HUES6 (cell line): ENCODE measurements at regions not wholly inside any gene's neighbourhood (a gene's known extent, or its start where the extent isn't known, plus 50 kb on each side); places are given as distances from the start of the nearest gene placed in this dataset.

Experiments
- H3K27ac ChIP-seq: 2 replicates; pipeline ENCODE4 v1.7.0; 2013; ENCODE audit warnings: low read depth, mild to moderate bottlenecking, low read length, inconsistent platforms
- H3K27me3 ChIP-seq: 2 replicates; pipeline ENCODE4 v1.6.1; 2013; ENCODE audit warnings: low read length; ENCODE audit not compliant: control insufficient read depth, insufficient read depth
- H3K36me3 ChIP-seq: 2 replicates; pipeline ENCODE4 v1.6.1; 2013; ENCODE audit warnings: low read length; ENCODE audit not compliant: control insufficient read depth, insufficient read depth
- H3K4me1 ChIP-seq: 2 replicates; pipeline ENCODE4 v1.6.1; 2013; ENCODE audit warnings: low read length; ENCODE audit not compliant: control insufficient read depth, insufficient read depth
- H3K4me3 ChIP-seq: 2 replicates; pipeline ENCODE4 v1.5.1; 2013; ENCODE audit warnings: low read depth, low read length
- H3K9ac ChIP-seq: one replicate; pipeline ENCODE4 v1.6.1; 2013; ENCODE audit warnings: mild to moderate bottlenecking, low read length
- H3K9me3 ChIP-seq: 2 replicates; pipeline ENCODE4 v1.6.1; 2013; ENCODE audit warnings: low read depth, low read length; ENCODE audit not compliant: control insufficient read depth, insufficient read depth

DNA sequence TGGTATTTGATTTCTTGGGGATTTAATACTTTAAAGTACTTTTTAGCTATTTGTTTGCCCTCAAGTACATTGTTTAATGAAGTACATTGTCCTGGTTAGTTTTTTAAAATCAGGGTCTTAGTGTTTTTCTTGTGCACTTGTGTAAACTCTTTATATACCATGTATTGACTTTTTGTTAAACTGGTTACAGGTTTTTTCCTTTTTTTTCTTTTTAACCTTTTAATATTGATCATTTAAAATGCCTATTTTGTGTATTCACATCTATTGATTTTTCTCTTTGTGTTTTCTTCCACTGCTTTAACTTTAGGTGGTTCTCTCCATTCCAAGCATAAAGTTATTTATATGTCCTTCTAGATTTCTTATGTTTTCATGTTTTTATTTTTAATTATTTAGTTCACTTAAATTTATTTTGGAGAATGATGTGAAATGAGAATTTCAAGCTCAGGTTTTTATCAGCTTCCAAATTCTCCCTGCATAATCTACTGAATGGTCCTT, 84.5 kb upstream of the MYCN start:
- H3K9ac ChIP-seq = no peak overlapping the region
- no peak overlapping the region for H3K4me3 ChIP-seq
- no peaks in the 10 kb centered on the region for H3K4me1 ChIP-seq
- no peaks in the 10 kb centered on the region for H3K9me3 ChIP-seq
- H3K27me3 ChIP-seq = no peaks in the 10 kb centered on the region
- no peaks in the 10 kb centered on the region for H3K36me3 ChIP-seq
- no peak overlapping the region for H3K27ac ChIP-seq

DNA sequence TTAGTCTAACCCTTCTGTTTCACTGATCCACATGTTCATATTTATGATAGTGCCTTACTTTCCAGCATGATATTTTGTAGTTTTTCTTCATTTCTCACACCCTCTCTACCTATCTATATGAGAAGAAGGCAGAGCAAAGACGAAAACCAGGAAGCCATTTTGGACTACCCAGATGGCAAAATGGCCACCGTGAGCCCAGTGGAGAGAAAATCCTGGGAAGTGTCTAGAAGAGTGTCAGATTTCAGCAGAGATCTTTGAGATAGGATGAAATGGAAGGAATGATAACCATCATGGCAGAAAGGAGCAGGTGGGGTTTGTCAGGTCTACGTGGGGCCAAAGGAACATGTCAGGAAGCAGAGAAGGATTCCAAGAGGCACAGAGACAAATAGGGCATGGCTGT, 84.0 kb upstream of the MYCN start:
- Histone ChIP-seq H3K27ac (no peak overlapping the region), H3K9ac (no peak overlapping the region), H3K27me3 (no peaks in the 10 kb centered on the region), H3K36me3 (no peaks in the 10 kb centered on the region), H3K4me3 (no peak overlapping the region), H3K4me1 (no peaks in the 10 kb centered on the region), H3K9me3 (no peaks in the 10 kb centered on the region)

DNA sequence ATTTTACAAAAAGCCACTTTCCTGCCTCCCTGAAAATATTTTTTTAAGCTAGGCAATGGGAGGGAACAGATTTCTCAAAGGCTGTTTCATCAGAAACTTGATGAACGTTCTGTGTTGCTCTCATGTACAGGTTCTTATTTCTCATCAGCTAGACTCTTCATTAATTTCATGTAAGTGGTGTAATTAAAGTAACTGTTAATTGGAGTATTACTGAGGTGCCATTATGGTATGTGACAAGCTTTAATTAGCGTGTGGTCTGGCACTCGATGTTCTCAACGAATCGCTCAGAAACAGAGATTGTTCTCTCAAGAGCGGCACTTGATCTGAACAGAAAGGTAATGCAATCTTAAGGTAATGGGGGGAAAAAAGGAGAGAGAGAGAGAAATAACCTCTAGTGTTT, 81.9 kb upstream of the MYCN start:
- Histone ChIP-seq H3K4me1 (no peaks in the 10 kb centered on the region), H3K9ac (no peak overlapping the region), H3K27me3 (no peaks in the 10 kb centered on the region), H3K27ac (no peak overlapping the region), H3K9me3 (no peaks in the 10 kb centered on the region), H3K36me3 (no peaks in the 10 kb centered on the region), H3K4me3 (no peak overlapping the region)

DNA sequence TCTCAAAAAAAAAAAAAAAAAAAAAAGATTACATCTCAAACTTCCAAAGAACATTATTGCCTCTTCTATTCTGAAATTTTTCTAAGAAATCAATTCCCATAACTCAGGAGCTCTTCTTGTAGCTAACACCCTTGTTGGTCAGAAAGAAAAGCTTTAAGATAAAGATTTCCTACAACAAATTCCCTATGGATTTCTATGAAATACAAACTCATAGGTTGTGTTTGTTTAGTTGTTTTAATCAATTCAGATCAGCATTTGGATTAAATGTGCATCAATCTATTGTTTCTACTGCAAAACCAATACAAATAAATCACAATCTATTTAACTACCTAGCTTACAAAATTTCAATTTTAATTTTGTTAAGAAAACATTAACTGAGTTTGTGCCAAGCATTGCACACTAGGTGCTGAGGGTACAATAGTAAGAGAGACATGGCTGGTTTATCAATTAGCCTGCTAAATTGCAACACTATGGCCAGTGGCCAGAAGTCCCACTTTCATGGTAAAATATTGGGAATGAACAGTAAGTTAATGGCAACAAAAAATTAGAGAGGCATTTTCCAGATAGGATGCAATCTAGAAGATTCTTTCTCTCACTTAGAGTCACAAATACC, 80.2 kb upstream of the MYCN start:
- Histone ChIP-seq H3K4me1 (no peaks in the 10 kb centered on the region), H3K27me3 (no peaks in the 10 kb centered on the region), H3K27ac (no peak overlapping the region), H3K9me3 (no peaks in the 10 kb centered on the region), H3K4me3 (no peak overlapping the region), H3K36me3 (no peaks in the 10 kb centered on the region), H3K9ac (no peak overlapping the region)

DNA sequence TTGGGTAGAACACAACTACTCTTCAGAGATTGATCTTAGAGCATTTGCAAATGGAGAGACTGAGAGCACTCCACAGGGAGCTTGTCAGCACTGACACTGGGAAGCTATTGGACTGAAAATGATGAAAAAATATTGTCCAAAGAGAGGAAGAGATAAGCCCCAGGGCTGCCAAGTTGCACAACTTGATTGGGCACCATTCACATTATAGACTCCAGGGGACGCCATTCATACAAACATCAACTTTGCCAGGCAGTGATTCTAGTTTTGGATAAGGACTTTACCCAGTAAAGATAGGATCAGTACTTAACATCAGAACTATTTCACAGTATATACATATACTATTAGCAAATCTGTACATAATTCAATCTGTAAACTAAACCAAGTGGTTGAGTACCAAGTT, 79.6 kb upstream of the MYCN start:
- Histone ChIP-seq H3K27me3 (no peaks in the 10 kb centered on the region), H3K9me3 (no peaks in the 10 kb centered on the region), H3K9ac (no peak overlapping the region), H3K4me3 (no peak overlapping the region), H3K36me3 (no peaks in the 10 kb centered on the region), H3K4me1 (no peaks in the 10 kb centered on the region), H3K27ac (no peak overlapping the region)

DNA sequence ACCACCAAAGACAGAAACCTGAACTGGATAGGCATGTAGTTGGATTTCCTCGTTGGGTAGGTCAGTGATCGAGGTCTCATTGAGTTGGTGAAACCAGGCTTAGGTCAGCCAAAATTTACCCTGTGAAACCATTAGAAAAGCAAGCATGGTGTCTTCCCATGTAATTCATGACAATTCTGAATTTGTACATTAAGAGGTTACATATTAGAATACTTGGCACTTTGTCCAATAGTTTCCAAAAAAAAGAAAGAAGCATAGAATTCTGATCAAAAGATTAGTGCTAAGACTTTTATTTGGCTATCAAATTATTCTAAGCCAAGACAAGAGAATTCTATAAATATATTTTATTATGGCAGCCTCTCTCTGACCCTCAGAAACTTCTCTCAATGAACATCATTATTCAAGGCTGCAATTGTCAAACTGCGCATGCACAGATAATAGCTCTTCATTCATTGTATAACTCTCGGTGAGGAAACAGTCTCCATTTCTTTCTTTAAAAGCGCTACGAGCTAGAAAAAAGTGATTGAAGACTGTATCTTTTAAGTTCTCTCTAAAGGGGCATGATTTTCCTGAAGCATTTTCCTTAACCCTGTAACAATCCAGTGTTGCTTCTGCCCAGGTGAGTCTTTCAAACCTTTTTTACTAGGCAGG, 79.1 kb upstream of the MYCN start:
- Histone ChIP-seq H3K9me3 (no peaks in the 10 kb centered on the region), H3K27me3 (no peaks in the 10 kb centered on the region), H3K4me1 (no peaks in the 10 kb centered on the region), H3K27ac (no peak overlapping the region), H3K9ac (no peak overlapping the region), H3K4me3 (no peak overlapping the region), H3K36me3 (no peaks in the 10 kb centered on the region)

DNA sequence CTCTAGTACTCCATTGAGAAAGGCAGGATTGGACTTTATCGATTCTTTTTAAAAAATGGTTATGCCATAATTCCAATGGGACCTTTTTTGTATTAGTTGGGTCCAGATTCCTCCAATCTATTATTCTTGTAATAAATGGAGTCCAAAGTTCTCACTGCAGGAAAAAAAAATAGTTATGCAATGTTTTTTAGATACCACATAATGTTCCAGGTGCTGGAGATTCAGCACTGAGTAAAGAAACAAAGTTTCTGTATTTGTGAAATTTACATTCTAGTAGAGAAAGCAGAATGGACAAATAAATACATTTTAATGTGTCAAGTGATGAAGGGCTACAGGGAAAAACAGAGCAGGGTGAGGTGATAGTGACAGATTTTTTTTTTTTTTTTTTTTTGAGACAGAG, 78.5 kb upstream of the MYCN start:
- H3K9me3 ChIP-seq = no peaks in the 10 kb centered on the region
- H3K36me3 ChIP-seq = no peaks in the 10 kb centered on the region
- H3K4me3 ChIP-seq = no peak overlapping the region
- H3K27me3 ChIP-seq = no peaks in the 10 kb centered on the region
- H3K4me1 ChIP-seq = no peaks in the 10 kb centered on the region
- H3K27ac ChIP-seq = no peak overlapping the region
- no peak overlapping the region for H3K9ac ChIP-seq

DNA sequence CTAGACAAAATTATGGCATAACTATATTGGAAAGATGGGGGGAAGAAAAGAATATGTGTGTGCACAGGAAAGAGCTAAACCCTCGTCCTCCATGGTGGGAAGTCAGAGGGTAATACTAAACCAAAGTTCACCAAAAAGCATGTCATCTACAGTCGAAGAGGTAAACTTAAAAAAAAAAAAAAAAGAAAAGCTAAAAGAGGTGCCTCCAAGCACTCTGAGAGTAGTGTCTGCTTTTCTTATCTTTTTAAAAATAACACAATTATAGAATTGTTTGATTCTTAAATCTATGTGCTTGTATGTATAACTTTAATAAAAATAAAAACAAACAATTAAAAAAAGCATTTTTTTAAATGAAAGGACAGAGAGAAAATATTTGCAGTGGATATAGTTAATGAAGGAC, 77.3 kb upstream of the MYCN start:
- H3K4me1 ChIP-seq = no peaks in the 10 kb centered on the region
- H3K9me3 ChIP-seq = peaks cover 3% of the 10 kb centered on the region; the same call in 1 of the 2 replicates
- H3K9ac ChIP-seq = no peak overlapping the region
- H3K27ac ChIP-seq = no peak overlapping the region
- H3K27me3 ChIP-seq = no peaks in the 10 kb centered on the region
- H3K4me3 ChIP-seq = no peak overlapping the region
- no peaks in the 10 kb centered on the region for H3K36me3 ChIP-seq

DNA sequence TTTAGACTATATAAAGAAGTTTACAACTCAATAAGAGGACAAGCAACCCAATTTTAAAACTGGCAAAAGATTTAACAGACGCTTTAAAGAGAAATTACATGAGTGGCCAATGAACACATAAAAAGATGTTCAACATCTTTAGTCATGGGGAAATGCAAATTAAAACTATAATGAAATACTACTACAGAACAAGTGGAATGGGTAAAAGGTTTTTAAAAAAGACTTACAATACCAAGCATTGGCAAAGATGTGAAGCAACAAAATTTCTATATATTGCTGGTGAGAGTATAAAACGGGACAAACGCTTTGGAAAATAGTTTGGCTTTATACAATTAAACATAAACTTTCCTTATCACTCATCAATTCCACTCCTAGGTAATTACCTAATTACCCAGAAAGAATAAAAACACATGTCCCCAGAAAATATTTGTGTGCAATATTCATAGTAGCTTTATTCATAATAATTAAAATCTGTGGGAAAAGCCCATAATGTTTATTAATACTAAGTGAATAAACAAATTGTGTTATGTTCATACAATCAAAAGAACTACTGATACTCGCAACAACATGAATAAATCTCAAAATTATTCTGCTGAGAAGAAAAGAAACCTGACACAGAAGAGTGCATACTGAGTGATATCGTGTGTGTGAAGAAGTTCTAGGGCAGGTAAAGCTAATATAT, 76.7 kb upstream of the MYCN start:
- peaks cover 3% of the 10 kb centered on the region; the same call in 1 of the 2 replicates for H3K9me3 ChIP-seq
- no peaks in the 10 kb centered on the region for H3K36me3 ChIP-seq
- no peaks in the 10 kb centered on the region for H3K4me1 ChIP-seq
- H3K27me3 ChIP-seq = no peaks in the 10 kb centered on the region
- no peak overlapping the region for H3K4me3 ChIP-seq
- no peak overlapping the region for H3K27ac ChIP-seq
- no peak overlapping the region for H3K9ac ChIP-seq

DNA sequence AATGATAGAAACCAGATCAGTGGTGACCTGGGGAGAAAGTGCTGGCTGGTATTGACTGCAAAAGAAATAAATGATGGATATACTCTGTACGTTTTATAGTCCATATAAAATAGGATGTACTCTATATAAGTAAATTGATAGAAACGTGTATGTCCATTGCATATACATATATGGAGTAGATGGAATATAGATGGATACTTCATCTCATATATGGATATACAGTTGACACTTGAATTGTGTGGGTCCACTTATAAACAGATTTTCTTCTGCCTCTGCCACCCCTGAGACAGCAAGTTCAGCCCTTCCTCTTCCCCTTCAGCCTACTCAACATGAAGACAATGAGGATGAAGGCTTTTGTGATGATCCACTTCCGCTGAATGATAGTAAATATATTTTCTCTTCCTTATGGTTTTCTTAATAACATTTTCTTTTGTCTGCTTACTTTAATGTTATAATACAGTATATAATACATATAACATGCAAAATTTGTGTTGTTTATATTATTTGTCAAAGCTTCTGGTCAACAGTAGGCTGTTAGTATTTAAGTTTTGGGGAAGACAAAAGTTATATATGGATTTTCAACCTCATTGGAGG, 76.1 kb upstream of the MYCN start:
- Histone ChIP-seq H3K27ac (no peak overlapping the region), H3K27me3 (no peaks in the 10 kb centered on the region), H3K4me3 (no peak overlapping the region), H3K36me3 (no peaks in the 10 kb centered on the region), H3K9ac (no peak overlapping the region), H3K4me1 (no peaks in the 10 kb centered on the region), H3K9me3 (peaks cover 3% of the 10 kb centered on the region; the same call in 1 of the 2 replicates)

DNA sequence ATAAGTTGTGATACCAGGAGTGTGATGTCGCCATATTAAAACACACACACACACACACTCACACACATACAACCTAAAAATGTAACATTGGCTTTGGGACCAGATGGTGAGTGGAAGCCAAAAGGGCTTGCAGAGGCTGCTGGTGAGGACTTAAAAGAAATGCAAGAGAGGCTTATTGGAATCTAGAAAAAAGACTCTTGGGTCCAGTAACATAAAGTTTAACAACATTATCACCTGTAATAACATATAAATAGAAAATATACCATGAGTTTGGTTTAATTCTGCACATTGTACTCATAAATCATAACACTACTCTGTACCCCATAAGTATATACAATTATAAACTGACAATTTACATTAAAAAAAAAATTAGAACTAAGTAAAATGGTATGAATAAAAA, 74.4 kb upstream of the MYCN start:
- no peaks in the 10 kb centered on the region for H3K4me1 ChIP-seq
- no peaks in the 10 kb centered on the region for H3K27me3 ChIP-seq
- H3K4me3 ChIP-seq = no peak overlapping the region
- H3K9ac ChIP-seq = no peak overlapping the region
- H3K27ac ChIP-seq = no peak overlapping the region
- H3K36me3 ChIP-seq = no peaks in the 10 kb centered on the region
- peaks cover 6% of the 10 kb centered on the region; the same call in 1 of the 2 replicates for H3K9me3 ChIP-seq
